GM23338 (cell line): ENCODE measurements at regions not wholly inside any gene's neighbourhood (a gene's known extent, or its start where the extent isn't known, plus 50 kb on each side); places are given as distances from the start of the nearest gene placed in this dataset.

ENCODE experiments used
- ATAC-seq: fragments of 200-7000 bp; cut with Tn5 transposase; 3 replicates; pipeline ENCODE4 v1.9.1; 2020
- DNase-seq: peaks from one replicate; pipeline ENCODE4 v3.0.0-alpha.2; 2015; ENCODE audit warnings: low spot score
- H2AFZ ChIP-seq: fragments of 200-600 bp; sonication (generic); 2 replicates; pipeline ENCODE4 v1.8.0; 2016; ENCODE audit warnings: antibody characterized with exemption, mild to moderate bottlenecking, moderate library complexity
- H3F3A ChIP-seq: fragments of 200-600 bp; sonication (generic); replicated peaks from 2 replicates; pipeline ENCODE4 v1.8.0; 2017; ENCODE audit warnings: antibody characterized with exemption, mixed run types, low read depth
- H3K27ac ChIP-seq: fragments of 200-600 bp; sonication (generic); 2 replicates; pipeline ENCODE4 v1.6.1; 2016; ENCODE audit warnings: low read depth
- H3K27me3 ChIP-seq: fragments of 200-600 bp; sonication (generic); 2 replicates; pipeline ENCODE4 v1.8.0; 2016; ENCODE audit warnings: mild to moderate bottlenecking, mixed run types, moderate library complexity; ENCODE audit not compliant: insufficient read depth
- H3K36me3 ChIP-seq: fragments of 200-600 bp; sonication (generic); 2 replicates; pipeline ENCODE4 v1.8.0; 2016; ENCODE audit warnings: mild to moderate bottlenecking; ENCODE audit not compliant: insufficient read depth
- H3K4me1 ChIP-seq: fragments of 200-600 bp; sonication (generic); 2 replicates; pipeline ENCODE4 v1.8.0; 2016; ENCODE audit warnings: mild to moderate bottlenecking, moderate library complexity; ENCODE audit not compliant: insufficient read depth
- H3K4me2 ChIP-seq: fragments of 200-600 bp; sonication (generic); 2 replicates; pipeline ENCODE4 v1.7.1; 2017; ENCODE audit warnings: mixed run types
- H3K4me3 ChIP-seq: fragments of 200-600 bp; sonication (generic); 2 replicates; pipeline ENCODE4 v1.6.1; 2016; ENCODE audit warnings: mixed run types
- H3K79me2 ChIP-seq: fragments of 200-600 bp; sonication (generic); replicated peaks from 2 replicates; pipeline ENCODE4 v1.8.0; 2017; ENCODE audit warnings: mild to moderate bottlenecking; ENCODE audit not compliant: insufficient read depth
- H3K9me2 ChIP-seq: fragments of 200-600 bp; sonication (generic); 2 replicates; pipeline ENCODE4 v1.8.0; 2017; ENCODE audit not compliant: insufficient read depth
- H4K20me1 ChIP-seq: fragments of 200-600 bp; sonication (generic); replicated peaks from 2 replicates; pipeline ENCODE4 v1.8.0; 2017; ENCODE audit warnings: mild to moderate bottlenecking; ENCODE audit not compliant: insufficient read depth
- H3K27ac Mint-ChIP-seq: 2 replicates; pipeline ENCODE4 v1.8.0; 2020; ENCODE audit warnings: inconsistent platforms, mild to moderate bottlenecking, moderate library complexity, mixed read lengths
- H3K27me3 Mint-ChIP-seq: 3 replicates; pipeline ENCODE4 v1.8.0; 2022; ENCODE audit warnings: low read depth, mild to moderate bottlenecking, moderate library complexity, mixed read lengths, inconsistent platforms; ENCODE audit not compliant: insufficient read depth, poor library complexity
- H3K36me3 Mint-ChIP-seq: 3 replicates; pipeline ENCODE4 v1.8.0; 2021; ENCODE audit warnings: low read depth, mild to moderate bottlenecking, inconsistent platforms, moderate library complexity, mixed read lengths
- H3K4me1 Mint-ChIP-seq: 3 replicates; pipeline ENCODE4 v1.8.0; 2020; ENCODE audit warnings: mild to moderate bottlenecking, inconsistent platforms, mixed read lengths
- H3K4me3 Mint-ChIP-seq: 3 replicates; pipeline ENCODE4 v1.8.0; 2021; ENCODE audit warnings: moderate library complexity, mild to moderate bottlenecking, inconsistent platforms, mixed read lengths
- H3K9me3 Mint-ChIP-seq: 3 replicates; pipeline ENCODE4 v1.8.0; 2020; ENCODE audit warnings: moderate library complexity, mild to moderate bottlenecking, inconsistent platforms, mixed read lengths
- STAT1 ChIP-seq: IDR thresholded peaks from one replicate; pipeline ENCODE4 v1.6.1; 2016; ENCODE audit warnings: antibody characterized with exemption; ENCODE audit not compliant: unreplicated experiment
- ZNF114 ChIP-seq: fragments of 250-450 bp; sonication (Bioruptor Pico); IDR thresholded peaks from 2 replicates; pipeline ENCODE4 v1.5.0; 2020; ENCODE audit warnings: mild to moderate bottlenecking, moderate library complexity
- TF ChIP-seq, protein P1 (sequence below), 2 experiments: fragments of 200-600 bp in 1 of 2; sonication (generic) in 1 of 2; conservative IDR thresholded peaks; 2 replicates each; pipeline versions ENCODE4 v1.5.1 to v1.6.1; 2016 to 2017; ENCODE audit warnings: antibody characterized with exemption in 2 of 2, low read depth in 2 of 2, mild to moderate bottlenecking in 2 of 2, moderate library complexity in 1 of 2
- TF ChIP-seq, protein P2 (sequence below): IDR thresholded peaks from one replicate; pipeline ENCODE4 v1.6.1; 2018; ENCODE audit warnings: antibody characterized with exemption; ENCODE audit not compliant: unreplicated experiment
- TF ChIP-seq, protein P3 (sequence below): fragments of 250-450 bp; sonication (Bioruptor Pico); IDR thresholded peaks from 2 replicates; pipeline ENCODE4 v1.5.0; 2020; ENCODE audit warnings: mild to moderate bottlenecking, moderate library complexity

DNA sequence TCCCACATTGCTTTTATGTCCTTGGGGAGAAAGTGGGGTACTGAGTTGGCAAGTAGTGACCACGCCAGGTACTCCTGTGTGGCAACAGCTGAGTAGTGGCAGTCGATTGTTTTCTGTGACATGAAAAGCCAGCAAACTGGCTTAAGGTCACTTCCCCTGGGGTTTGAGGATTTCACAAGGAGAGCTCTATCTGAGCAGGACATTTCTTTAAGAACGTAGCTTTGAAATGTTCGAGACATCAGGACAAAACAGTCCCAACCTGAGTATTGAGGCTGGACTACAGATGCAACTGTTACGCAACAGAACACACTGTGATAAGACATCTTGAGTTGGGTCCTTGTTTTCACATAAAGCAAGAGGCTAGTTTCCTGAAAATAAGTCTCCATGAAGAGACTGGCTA is 146.7 kb upstream of the KLF14 start (continued):
- no peak for TF ChIP-seq ZNF114 (CRISPR knock-in tag)
- TF ChIP-seq, protein P1, sequence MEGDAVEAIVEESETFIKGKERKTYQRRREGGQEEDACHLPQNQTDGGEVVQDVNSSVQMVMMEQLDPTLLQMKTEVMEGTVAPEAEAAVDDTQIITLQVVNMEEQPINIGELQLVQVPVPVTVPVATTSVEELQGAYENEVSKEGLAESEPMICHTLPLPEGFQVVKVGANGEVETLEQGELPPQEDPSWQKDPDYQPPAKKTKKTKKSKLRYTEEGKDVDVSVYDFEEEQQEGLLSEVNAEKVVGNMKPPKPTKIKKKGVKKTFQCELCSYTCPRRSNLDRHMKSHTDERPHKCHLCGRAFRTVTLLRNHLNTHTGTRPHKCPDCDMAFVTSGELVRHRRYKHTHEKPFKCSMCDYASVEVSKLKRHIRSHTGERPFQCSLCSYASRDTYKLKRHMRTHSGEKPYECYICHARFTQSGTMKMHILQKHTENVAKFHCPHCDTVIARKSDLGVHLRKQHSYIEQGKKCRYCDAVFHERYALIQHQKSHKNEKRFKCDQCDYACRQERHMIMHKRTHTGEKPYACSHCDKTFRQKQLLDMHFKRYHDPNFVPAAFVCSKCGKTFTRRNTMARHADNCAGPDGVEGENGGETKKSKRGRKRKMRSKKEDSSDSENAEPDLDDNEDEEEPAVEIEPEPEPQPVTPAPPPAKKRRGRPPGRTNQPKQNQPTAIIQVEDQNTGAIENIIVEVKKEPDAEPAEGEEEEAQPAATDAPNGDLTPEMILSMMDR (conservative IDR thresholded peaks at IDR 0.05; ENCODE audit: low read depth in 2 of 2): no peak
- TF ChIP-seq, protein P2, sequence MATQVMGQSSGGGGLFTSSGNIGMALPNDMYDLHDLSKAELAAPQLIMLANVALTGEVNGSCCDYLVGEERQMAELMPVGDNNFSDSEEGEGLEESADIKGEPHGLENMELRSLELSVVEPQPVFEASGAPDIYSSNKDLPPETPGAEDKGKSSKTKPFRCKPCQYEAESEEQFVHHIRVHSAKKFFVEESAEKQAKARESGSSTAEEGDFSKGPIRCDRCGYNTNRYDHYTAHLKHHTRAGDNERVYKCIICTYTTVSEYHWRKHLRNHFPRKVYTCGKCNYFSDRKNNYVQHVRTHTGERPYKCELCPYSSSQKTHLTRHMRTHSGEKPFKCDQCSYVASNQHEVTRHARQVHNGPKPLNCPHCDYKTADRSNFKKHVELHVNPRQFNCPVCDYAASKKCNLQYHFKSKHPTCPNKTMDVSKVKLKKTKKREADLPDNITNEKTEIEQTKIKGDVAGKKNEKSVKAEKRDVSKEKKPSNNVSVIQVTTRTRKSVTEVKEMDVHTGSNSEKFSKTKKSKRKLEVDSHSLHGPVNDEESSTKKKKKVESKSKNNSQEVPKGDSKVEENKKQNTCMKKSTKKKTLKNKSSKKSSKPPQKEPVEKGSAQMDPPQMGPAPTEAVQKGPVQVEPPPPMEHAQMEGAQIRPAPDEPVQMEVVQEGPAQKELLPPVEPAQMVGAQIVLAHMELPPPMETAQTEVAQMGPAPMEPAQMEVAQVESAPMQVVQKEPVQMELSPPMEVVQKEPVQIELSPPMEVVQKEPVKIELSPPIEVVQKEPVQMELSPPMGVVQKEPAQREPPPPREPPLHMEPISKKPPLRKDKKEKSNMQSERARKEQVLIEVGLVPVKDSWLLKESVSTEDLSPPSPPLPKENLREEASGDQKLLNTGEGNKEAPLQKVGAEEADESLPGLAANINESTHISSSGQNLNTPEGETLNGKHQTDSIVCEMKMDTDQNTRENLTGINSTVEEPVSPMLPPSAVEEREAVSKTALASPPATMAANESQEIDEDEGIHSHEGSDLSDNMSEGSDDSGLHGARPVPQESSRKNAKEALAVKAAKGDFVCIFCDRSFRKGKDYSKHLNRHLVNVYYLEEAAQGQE: no peak

DNA sequence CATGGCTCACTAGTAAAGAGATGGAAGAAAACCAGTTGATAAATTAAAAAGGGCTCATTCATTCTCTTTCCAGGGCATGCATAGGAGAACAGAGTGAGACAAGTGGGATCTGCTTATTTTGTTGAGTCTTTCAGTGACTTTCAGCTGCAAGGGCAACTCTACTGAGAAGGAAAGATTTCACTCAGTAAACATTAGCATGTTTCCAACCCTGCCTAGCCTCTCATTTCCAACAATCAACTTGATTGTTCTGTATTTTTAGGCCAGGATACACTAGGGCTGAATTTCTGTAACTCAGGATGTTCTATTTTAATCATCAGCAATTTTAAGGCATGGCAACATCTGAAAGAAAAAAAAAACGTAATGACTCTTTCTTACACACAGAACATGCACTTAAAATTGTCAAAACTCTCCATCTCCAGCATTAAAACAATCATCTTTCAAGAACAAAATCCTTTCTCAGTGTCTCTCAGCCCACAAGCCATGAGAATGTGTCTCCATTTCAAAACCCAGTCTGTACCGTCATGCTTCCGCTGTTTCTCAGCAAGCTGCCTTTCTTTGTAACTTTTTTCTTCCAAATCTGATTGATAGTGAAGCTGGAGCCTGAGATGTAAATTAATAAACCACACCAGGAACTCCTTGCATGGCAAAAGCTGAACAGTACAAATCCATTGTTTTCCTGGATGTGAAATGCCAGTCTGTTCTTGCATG is 147.2 kb upstream of the KLF14 start:
- Mint-ChIP-seq H3K4me3 (no peak overlapping the region), H3K9me3 (no peaks in the 10 kb centered on the region), H3K27ac (no peak overlapping the region), H3K36me3 (peaks cover 3% of the 10 kb centered on the region; the same call in 1 of the 3 replicates), H3K27me3 (no peaks in the 10 kb centered on the region), H3K4me1 (peaks cover 34% of the 10 kb centered on the region)
- H3K4me2 ChIP-seq: no peak overlapping the region
- H3K79me2 ChIP-seq: no peaks in the 10 kb centered on the region
- ATAC-seq: no peak
- H3K36me3 ChIP-seq: no peaks in the 10 kb centered on the region
- no peak overlapping the region for H3K27ac ChIP-seq
- no peaks in the 10 kb centered on the region for H3K9me2 ChIP-seq
- no peaks in the 10 kb centered on the region; the same call in 1 of the 2 replicates for H4K20me1 ChIP-seq
- no peaks in the 10 kb centered on the region for H3K27me3 ChIP-seq
- DNase-seq: no peak
- peaks cover 20% of the 10 kb centered on the region for H3K4me1 ChIP-seq
- H3F3A ChIP-seq: no peaks in the 10 kb centered on the region
- no peak for TF ChIP-seq STAT1
- TF ChIP-seq, protein P3, sequence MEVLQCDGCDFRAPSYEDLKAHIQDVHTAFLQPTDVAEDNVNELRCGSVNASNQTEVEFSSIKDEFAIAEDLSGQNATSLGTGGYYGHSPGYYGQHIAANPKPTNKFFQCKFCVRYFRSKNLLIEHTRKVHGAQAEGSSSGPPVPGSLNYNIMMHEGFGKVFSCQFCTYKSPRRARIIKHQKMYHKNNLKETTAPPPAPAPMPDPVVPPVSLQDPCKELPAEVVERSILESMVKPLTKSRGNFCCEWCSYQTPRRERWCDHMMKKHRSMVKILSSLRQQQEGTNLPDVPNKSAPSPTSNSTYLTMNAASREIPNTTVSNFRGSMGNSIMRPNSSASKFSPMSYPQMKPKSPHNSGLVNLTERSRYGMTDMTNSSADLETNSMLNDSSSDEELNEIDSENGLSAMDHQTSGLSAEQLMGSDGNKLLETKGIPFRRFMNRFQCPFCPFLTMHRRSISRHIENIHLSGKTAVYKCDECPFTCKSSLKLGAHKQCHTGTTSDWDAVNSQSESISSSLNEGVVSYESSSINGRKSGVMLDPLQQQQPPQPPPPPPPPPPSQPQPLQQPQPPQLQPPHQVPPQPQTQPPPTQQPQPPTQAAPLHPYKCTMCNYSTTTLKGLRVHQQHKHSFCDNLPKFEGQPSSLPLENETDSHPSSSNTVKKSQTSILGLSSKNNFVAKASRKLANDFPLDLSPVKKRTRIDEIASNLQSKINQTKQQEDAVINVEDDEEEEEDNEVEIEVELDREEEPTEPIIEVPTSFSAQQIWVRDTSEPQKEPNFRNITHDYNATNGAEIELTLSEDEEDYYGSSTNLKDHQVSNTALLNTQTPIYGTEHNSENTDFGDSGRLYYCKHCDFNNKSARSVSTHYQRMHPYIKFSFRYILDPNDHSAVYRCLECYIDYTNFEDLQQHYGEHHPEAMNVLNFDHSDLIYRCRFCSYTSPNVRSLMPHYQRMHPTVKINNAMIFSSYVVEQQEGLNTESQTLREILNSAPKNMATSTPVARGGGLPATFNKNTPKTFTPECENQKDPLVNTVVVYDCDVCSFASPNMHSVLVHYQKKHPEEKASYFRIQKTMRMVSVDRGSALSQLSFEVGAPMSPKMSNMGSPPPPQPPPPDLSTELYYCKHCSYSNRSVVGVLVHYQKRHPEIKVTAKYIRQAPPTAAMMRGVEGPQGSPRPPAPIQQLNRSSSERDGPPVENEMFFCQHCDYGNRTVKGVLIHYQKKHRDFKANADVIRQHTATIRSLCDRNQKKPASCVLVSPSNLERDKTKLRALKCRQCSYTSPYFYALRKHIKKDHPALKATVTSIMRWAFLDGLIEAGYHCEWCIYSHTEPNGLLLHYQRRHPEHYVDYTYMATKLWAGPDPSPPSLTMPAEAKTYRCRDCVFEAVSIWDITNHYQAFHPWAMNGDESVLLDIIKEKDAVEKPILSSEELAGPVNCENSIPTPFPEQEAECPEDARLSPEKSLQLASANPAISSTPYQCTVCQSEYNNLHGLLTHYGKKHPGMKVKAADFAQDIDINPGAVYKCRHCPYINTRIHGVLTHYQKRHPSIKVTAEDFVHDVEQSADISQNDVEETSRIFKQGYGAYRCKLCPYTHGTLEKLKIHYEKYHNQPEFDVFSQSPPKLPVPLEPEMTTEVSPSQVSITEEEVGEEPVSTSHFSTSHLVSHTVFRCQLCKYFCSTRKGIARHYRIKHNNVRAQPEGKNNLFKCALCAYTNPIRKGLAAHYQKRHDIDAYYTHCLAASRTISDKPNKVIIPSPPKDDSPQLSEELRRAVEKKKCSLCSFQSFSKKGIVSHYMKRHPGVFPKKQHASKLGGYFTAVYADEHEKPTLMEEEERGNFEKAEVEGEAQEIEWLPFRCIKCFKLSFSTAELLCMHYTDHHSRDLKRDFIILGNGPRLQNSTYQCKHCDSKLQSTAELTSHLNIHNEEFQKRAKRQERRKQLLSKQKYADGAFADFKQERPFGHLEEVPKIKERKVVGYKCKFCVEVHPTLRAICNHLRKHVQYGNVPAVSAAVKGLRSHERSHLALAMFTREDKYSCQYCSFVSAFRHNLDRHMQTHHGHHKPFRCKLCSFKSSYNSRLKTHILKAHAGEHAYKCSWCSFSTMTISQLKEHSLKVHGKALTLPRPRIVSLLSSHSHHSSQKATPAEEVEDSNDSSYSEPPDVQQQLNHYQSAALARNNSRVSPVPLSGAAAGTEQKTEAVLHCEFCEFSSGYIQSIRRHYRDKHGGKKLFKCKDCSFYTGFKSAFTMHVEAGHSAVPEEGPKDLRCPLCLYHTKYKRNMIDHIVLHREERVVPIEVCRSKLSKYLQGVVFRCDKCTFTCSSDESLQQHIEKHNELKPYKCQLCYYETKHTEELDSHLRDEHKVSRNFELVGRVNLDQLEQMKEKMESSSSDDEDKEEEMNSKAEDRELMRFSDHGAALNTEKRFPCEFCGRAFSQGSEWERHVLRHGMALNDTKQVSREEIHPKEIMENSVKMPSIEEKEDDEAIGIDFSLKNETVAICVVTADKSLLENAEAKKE (CRISPR knock-in tag): no peak
- TF ChIP-seq, protein P1 (conservative IDR thresholded peaks at IDR 0.05; ENCODE audit: low read depth in 2 of 2): no peak
- H3K4me3 ChIP-seq: no peak overlapping the region
- no peak overlapping the region for H2AFZ ChIP-seq
